ENCODE measurements at regions not wholly inside any gene's neighbourhood (a gene's known extent, or its start where the extent isn't known, plus 50 kb on each side); places are given as distances from the start of the nearest gene placed in this dataset.

- TF ChIP-seq POLR2AphosphoS5 (IDR thresholded peaks at IDR 0.05) (no peak), POLR2A (IDR thresholded peaks at IDR 0.05) (no peak)
Measured at GRCh38 chr10:75335191-75335590, 66.4 kb downstream of the ZNF503 start.
